HG03439 (cell line): ENCODE measurements at regions not wholly inside any gene's neighbourhood (a gene's known extent, or its start where the extent isn't known, plus 50 kb on each side); places are given as distances from the start of the nearest gene placed in this dataset.
"Not testable (repeated sequence)": the region's sequence is repeated elsewhere in the genome, so short reads cannot be mapped to it uniquely, and the experiment has no call there.

Experiments used
- ATAC-seq: cut with Tn5 transposase; IDR thresholded peaks from one replicate; pipeline ENCODE4 v1.9.1; 2021; ENCODE audit warnings: mild to moderate bottlenecking, moderate library complexity; ENCODE audit not compliant: unreplicated experiment

DNA sequence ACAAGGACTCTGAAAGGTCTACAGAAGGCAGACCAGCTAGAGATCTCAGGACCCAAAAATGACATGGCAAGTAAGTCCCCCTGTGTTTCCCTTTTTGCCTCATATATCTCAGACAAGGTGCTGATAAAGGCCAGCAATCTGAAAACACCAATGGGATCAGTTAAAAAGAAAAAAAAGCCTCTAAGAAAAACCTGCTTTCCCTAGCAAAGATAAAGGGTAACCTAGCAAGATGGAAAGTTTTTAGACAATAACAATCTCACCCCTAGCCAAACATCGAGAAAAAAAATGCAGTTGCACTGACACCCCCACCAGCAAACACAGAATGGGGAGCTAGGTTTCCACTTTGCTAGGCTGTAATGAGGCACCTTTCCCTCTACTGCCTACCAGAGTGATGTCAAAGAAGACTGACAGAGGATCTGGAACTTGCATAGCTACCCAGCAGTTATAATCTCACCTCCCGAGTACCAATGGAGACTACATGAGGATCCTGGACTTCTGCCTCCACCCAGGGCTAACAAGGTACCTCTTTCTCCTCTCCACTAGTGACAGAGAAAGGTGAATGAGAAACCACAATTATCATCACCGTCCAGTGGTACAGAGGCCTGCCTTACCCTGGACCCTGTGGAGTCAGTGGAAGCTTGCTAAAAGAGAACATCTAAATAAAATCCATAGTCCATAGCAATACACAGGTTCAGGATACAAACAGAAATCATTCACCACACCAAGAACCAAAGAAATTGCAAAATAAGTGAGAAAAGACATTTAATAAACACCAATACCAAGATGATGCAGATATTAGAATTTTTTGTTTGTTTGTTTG is 240.8 kb downstream of the ARHGAP12 start:
- ATAC-seq, result no peak

DNA sequence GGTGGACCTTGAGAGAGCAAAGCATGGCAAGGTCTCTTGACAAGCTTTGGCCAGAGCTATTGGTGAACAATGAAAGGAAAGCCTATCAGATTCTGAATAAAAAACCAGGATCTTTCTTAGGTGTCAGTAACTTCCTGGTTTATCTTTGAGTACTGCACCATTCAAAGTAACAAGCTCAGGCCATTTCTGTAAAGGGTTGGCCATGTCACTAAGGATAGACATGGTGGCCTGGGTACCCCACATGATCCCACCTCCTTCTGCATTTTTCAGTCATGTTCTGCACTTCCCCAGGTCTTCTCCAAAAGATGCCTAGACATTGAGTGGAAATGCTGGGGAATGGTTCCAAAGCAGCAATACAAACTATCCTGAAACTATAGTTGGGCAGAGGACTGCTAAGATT is 242.0 kb downstream of the ARHGAP12 start:
- ATAC-seq, result no peak

DNA sequence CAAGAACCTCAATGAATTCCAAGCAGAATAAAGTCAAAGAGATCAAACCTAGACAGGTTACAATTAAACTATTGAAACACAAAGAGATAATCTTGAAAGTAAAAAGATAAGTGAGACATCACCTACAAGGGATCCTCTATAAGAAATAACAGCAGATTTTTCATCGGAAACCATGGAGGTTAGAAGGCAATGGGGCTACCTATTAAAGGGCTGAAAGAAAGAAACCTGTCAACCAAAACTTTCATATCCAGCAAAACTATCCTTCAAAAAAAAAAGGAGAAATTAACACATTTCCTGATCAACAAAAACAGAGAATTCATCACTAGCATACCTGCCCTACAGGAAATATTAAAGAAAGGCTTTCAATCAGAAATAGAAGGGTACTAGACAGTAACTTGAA is 244.9 kb downstream of the ARHGAP12 start:
- ATAC-seq, result no peak

DNA sequence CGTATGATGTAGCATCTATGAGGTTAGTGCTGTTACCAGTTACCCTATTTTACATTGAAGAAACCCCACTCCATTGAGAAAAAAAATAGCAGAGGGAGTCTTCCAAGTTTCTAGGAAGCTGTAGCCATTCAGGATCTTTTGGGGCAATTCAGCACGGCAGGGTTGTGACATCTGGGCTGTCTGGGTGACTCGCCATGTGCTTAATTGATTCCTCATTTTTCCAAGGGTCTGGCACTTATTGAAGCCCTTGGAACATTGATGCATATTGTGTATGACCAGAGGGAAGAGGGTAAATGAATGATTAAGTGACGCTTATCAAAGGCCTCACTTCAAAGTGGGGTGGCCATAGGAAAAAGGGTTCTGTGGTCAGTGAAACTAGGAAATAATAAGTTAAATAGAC is 248.7 kb downstream of the ARHGAP12 start:
- ATAC-seq, result no peak

DNA sequence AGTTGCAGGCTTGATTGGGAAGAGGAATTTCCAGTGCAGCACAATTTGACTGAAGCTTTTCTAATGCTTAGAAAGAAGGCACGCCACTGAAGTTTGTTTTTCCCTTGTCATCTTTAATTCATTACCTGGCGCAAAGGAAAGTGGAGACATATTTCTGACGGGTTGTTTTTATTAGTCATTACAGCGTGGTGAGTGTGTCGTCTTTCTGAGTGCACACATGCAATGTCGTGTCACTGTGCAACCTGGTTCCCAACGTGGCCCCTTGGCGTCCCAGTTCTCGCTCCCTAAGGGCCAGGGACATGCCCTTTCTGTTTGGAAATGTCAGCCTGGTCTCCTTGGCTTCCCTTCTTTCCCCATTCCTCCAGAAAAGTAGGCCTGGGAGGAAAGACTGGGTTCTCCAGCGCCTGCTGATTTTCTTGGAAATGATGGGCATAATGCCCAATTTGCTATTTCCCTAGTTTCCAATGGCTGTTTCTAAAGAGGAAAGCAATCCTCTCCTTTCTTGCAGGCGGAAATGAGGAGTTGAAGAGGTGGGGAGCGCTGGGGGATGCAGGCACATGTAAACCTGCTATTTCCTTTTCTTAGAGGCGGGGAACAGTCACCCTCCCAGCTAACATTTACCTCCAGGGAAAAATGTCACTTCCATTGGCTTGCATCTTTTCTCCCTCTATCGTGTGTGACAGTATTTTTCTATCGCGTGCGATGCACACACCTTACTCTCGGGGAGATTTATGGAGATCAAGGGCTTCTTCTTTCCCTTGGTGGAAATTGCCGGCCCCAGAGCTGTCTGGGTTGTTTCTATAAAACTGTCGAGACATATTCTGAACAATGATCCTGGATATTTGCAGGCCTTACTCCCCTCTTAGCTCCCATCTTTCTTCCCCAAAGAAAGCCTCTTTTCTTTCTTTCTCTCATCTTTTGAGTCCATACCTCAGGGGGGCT is 249.8 kb downstream of the ARHGAP12 start:
- ATAC-seq, result no peak

DNA sequence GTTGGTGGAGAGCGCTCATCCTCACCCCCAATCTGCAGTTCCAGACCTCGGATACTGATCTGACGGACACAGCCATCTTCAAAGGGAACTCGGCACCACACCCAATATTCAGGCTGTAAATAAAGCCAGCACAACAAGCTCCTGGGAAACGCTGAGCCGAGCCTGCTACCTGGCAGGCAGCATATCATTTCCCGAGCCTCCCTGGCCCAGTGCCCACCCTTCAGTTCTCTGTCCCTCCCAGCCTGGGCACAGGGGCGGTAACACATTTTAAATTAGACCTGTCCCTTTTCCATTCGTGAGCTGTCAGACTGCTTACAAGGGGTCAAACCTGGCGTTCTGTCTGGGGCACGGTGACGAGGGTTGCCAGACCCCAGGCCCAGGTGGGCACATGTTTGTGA is 250.5 kb downstream of the ARHGAP12 start:
- ATAC-seq, result no peak

DNA sequence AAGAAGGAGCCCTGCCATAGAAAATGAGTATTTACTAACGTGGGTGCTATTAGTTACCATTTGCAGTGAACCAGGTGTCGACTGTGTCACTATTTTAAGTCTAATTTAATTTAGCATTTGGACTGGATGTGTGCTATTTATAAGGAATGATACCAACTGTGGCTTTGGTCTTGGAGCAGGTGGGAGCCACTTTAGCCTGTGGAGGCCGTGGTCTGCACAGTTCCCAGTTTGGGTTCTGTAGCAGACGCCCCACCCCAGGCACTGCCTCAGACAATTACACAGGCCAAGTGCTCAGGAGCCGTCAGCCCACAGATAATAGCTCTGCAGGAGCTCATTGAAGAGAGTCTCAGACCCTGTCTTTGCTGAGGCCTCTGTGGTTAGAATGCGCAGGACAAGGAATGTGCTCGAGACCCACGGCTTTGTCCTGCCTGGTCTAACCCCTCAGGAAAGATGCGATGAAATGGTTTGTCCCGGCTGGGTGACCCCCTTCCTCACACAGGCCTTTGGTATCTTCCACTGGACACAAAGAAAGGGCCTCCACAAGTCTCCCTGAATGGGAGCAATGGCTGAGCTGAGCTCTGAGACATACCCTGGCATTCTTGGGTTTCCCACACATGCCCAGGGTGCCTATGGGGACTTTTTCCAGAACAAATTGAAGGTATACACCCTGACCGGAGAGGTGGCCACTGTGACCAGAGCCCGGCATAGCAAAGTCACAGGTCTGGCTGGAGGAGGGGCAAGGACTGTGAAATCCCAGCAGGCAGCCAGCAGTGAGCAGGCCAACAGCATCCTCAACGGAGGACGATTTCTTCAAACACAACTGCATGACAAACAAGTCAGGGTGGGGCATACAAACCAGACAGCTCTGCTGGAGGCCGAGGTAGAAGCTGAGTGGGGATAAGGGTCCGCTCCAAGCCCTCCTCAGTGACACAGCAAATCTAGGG is 251.2 kb downstream of the ARHGAP12 start:
- ATAC-seq, result no peak

DNA sequence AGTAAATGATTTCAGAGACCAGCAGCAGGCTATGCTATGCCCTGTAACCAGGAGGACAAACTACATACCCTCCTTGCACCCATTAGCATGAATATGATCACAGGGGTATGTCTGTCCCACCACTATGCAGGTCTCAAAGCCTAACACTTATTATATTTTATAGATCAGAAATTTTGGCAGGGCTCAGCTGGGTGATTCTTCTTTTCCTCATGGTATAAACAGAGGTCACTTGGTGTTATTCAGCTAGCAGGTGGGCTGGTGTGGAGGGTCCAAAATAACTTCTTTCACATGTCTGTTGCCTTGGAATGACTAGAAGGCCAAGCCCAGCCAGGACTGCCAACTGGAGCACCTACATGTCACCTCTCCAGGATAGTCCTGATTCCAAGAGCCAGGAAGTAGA is 252.9 kb downstream of the ARHGAP12 start:
- ATAC-seq, result no peak

DNA sequence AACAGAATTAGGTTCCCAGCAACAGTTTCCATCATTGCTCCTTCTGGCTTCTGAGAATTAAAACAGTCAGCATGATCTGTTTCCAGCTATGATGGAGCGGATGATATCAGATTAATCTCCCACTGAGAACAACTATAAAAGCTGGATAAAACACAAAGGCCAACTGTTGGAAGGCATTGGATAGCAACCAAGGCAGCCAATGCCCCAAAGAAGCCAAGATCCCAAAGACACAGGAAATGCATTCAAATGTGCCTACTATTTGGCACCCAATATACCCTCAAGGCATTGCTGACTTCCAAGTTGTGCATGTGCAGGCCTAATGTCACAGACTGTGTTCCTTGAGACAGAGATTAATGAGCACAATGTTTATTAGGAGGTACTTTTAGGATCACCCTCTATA is 259.3 kb downstream of the ARHGAP12 start:
- no peak for ATAC-seq

DNA sequence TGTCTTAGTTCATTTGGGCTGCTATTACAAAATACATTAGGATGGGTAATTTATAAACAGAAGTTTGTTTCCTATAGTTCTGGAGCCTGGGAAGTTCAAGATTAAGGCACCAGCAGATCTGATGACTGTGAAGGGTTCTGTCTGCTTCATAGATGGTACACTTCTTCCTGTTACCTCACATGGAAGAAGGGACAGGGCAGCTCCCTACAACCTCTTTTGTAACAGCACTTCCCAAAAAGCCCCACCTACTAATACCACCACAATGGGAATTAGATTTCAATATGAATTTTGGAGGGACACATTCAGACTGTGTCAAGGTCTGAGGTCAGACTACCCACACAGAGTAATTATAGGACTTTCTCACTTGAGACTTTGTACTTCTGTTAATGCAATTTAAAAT is 260.3 kb downstream of the ARHGAP12 start:
- no peak for ATAC-seq

DNA sequence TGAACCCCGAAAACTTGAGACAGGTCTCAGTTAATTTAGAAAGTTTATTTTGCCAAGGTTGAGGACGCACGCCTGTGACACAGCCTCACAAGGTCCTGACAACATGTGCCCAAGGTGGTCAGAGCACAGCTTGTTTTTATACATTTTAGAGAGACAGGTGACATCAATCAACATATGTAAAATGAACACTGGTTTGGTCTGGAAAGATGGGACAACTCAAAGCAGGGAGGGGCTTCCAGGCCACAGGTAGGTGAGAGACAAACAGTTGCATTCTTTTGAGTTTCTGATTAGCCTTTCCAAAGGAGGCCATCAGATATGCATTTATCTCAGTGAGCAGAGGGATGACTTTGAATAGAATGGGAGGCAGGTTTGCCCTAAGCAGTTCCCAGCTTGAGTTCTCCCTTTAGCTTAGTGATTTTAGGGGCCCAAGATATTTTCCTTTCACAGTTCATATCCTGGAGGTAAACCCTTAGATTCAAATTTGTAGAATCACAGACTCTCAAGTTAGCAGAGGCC is 262.8 kb downstream of the ARHGAP12 start:
- not testable (repeated sequence) for ATAC-seq

DNA sequence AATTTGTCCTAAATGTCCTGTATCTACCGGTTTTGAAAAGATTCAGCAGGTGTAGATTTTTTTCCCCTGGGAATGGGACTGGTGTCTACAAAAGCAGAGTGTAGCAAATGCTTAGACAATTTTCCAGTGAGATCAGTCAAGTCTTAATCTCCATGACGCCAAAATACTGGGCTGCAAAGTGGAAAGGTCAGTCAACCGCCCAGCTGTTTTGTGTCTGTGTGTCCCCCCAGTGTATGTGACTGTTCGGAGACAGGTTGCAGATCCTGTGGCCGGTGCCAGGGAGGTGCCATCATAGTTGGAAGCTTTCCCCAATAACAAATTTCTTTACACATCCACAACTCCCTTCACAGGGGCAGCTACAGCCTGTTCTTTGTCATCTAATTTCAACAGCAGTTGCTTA is 263.8 kb downstream of the ARHGAP12 start:
- no peak for ATAC-seq

DNA sequence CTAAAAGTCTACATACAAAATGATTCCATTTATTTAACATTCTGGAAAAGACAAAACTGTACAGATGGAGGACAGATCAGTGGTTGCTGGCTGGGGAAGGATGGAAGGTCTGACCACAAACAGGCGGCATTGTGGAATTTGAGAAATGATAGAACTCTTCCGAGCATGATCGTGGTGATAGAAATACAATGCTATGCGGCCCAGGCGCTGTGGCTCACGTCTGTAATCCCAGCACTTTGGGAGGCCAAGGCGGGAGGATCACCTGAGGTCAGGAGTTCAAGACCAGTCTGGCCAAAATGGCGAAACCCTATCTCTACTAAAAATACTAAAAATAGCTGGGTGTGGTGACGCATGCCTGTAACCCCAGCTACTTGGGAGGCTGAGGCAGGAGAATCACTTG is 264.6 kb downstream of the ARHGAP12 start:
- not testable (repeated sequence) for ATAC-seq

DNA sequence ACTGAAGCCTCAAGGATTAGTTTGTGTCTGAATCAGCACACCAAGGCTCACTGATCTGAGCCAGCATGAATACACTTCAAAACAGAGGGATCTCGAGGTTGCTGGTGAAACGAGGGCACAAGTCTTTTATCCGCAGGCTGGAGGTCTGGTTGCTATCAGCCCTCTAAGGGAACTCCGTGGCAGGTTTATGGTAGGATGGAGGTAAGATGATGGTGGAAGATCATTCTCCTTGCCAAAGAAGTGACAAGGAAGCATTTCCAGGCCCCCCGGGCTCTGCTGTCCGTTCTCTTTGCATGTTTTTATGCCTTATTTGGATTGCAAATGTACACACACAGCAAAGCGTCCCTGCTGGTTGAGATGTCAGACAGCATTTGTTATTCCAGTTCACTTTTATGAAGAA is 268.3 kb downstream of the ARHGAP12 start:
- no peak for ATAC-seq

DNA sequence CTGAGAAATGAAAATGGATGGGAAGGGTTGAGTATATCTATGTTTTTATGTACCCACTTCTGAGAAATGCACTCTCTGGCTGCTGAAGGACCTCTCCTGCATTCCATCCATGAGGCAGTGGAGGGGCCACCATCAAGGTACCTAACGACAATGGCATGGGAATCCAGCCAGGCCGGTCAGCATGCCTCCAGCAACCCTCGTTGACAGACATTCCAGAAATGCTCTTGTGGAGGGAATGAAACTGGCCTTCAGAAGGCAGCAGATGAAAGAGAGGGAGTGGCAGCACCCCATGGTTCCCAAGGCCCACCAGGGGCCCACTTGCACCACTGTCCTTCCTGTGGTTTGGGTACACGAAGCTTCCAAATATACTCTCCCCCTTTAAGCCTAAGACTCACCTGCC is 269.0 kb downstream of the ARHGAP12 start:
- no peak for ATAC-seq

DNA sequence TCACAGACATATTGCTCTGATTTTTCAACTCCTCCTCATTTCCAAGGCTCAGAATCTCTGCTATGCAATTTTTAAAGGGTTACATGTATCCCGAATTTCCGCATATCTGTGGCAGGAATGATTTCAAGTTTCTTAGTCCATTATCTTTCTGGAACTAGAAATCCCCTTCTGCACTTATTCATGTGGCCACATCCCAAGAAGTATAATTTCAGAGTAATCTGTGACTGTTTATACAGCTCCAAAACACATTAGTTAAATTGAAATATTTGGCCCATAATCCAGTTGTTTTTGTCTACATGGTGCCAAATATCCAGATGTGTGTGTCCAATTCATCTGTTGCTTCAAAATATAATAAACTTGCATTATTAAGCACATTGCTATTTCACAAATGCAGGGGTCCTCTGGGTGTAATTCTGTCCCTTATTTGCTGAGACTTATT is 271.2 kb downstream of the ARHGAP12 start:
- no peak for ATAC-seq

DNA sequence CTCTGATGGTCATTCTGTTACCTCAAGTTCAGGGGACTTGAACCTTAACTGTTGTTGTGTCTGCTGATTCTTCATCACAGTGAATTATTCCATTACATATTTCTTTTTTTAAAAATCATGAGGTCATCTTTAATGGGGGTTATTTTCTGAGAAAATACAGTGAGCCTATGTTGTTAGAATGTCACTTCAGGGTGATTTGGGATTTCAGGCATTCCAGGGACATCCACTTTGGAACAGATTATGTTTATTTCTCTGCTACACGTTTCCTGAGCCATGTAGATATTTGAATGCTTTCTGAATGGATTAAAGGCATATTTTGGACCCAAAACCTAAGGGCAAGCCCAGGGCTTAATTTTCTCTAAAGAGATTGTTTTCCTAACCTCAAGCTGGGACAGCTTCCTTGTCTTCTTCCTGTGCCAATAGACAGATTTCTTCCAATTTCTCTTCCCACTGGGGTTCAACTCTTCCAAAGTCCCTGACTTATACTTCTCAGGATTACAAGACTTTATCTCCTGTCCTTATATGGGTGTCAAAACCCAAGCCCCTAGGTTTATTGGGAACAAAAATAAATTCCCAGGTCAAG is 271.7 kb downstream of the ARHGAP12 start:
- ATAC-seq, result no peak

DNA sequence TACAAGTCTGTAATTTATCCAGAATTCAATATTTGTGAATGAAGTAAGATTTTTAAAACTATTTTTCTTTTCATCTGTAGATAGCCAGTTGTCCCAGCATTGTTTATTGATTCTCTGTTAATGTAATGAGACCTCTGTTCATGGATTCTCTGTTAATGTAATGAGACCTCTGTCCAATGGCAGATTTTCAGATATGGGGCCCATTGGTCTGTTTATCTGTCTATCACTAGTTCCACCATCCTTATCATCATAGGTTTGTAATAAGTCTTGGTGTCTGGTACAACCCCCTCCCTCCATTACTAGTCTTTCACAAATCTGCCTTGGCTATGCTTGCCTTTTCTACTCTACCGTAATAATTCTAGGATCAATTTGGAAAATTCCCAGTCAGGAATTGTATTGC is 276.6 kb downstream of the ARHGAP12 start:
- no peak for ATAC-seq

DNA sequence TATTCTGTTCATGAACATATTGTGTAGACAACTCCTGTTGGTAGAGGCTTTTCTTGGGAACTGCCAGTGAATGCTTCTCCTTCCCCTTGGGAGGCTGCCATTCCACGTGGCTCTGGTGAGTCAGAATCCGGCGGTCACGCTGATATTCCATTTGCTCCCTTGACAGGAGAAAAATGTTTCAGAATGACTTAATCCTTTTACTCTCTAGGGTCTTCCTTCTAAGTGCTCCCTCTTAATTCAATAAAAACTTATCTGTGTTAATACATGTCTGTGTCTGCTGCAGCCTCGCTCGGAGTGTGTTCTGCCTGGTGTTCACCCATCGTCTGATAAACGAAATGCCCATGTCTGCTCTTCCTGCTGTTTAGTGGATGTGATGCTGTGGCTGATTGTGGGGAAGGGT is 278.6 kb downstream of the ARHGAP12 start:
- no peak for ATAC-seq

DNA sequence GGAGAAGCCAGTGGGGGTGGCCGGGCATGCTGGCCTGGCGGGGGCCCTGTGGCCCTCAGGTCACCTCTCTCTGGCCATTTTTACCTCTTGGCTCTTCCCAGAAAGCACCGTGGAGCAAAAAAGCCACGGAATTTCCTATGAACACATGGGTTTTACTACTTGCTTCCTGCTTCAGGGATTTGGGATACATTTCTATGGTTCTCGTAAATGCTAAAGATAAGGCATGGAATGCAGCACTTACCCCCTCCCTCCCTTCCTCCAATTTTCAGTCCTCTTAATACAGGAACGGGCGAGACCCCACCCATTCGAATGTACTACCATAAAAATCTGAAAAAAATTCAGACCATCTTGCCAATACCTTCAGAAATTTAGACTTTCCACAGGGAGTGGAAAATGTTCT is 279.7 kb downstream of the ARHGAP12 start:
- no peak for ATAC-seq
